Lung (tissue), 11 donors: ENCODE measurements at regions not wholly inside any gene's neighbourhood (a gene's known extent, or its start where the extent isn't known, plus 50 kb on each side); places are given as distances from the start of the nearest gene placed in this dataset.

Experiments used
- ATAC-seq: fragments of 200-7000 bp; cut with Tn5 transposase; one replicate; pipeline ENCODE4 v1.9.1; 2020; ENCODE audit warnings: moderate number of reproducible peaks; ENCODE audit not compliant: insufficient read depth, low FRiP score
- DNase-seq, 3 donors: peaks; one replicate each; pipeline ENCODE4 v3.0.0-alpha.2; 2013 to 2017
- H3K27ac ChIP-seq, 2 donors: one replicate each; pipeline ENCODE4 v1.5.1; 2013; ENCODE audit warnings: mild to moderate bottlenecking in 2 of 2, moderate library complexity in 2 of 2, control low read depth in 1 of 2, inconsistent platforms in 1 of 2, low read depth in 1 of 2, low read length in 1 of 2
- H3K27me3 ChIP-seq, 3 donors: one replicate each; pipeline ENCODE4 v1.5.1; 2013; ENCODE audit warnings: low read length in 2 of 3; ENCODE audit not compliant: control insufficient read depth in 3 of 3, insufficient read depth in 3 of 3
- H3K36me3 ChIP-seq, 4 donors: one replicate each; pipeline ENCODE4 v1.5.1; 2013; ENCODE audit warnings: low read length in 4 of 4, mild to moderate bottlenecking in 1 of 4, moderate library complexity in 1 of 4; ENCODE audit not compliant: control insufficient read depth in 4 of 4, insufficient read depth in 4 of 4
- H3K4me1 ChIP-seq, 5 donors: one replicate each; pipeline ENCODE4 v1.5.1; 2013; ENCODE audit warnings: low read length in 5 of 5, mild to moderate bottlenecking in 2 of 5, moderate library complexity in 1 of 5; ENCODE audit not compliant: control insufficient read depth in 5 of 5, insufficient read depth in 5 of 5
- H3K4me3 ChIP-seq: one replicate; pipeline ENCODE4 v1.5.1; 2013; ENCODE audit warnings: mild to moderate bottlenecking, control low read depth, moderate library complexity
- H3K9ac ChIP-seq, 2 donors: one replicate each; pipeline ENCODE4 v1.5.1; 2013; ENCODE audit warnings: low read length in 2 of 2, control low read depth in 1 of 2; ENCODE audit not compliant: insufficient read depth in 1 of 2
- H3K9me3 ChIP-seq, 4 donors: one replicate each; pipeline ENCODE4 v1.5.1; 2013; ENCODE audit warnings: low read length in 3 of 4, mild to moderate bottlenecking in 1 of 4, moderate library complexity in 1 of 4; ENCODE audit not compliant: control insufficient read depth in 4 of 4, insufficient read depth in 3 of 4
- WGBS, 2 donors: extraction: QIAGEN DNeasy Blood & Tissue Kit; methylation state at CpG; one replicate each; pipeline ENCODE4 v1.1.7; 2013; 5-methylcytosine and 5-hydroxymethylcytosine counted together
- TF ChIP-seq, protein P1 (sequence below): IDR thresholded peaks from 2 replicates; pipeline ENCODE4 v1.5.1; 2012; ENCODE audit warnings: mild to moderate bottlenecking; ENCODE audit errors: control extremely low read depth, extremely low read depth
- donor health status: control.
- donor health status: control.
- donor health status: Bipolar disorder and iron deficiency.
- donor health status: healthy.
- donor health status: DM: yes; HTN: yes; CAD: no.

DNA sequence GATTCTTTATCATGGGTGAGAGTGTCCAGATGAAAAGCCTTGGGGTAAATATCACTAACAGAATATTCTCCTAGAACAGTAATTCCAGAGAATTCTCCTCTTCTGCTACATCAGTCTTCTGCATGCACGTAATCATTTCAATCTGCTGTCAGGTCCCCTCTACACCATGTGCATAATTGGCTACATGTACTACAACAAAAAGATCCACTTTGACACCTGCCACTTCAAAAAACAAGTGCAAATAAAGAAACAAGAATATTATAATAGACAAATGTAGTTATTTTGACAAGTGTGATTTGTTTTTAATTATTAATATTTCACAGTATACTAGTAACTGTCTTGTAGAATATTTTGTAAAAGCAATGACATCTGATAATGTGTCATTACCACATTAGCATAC lies 154.2 kb downstream of the SAMD5 start:
- TF ChIP-seq, protein P1, sequence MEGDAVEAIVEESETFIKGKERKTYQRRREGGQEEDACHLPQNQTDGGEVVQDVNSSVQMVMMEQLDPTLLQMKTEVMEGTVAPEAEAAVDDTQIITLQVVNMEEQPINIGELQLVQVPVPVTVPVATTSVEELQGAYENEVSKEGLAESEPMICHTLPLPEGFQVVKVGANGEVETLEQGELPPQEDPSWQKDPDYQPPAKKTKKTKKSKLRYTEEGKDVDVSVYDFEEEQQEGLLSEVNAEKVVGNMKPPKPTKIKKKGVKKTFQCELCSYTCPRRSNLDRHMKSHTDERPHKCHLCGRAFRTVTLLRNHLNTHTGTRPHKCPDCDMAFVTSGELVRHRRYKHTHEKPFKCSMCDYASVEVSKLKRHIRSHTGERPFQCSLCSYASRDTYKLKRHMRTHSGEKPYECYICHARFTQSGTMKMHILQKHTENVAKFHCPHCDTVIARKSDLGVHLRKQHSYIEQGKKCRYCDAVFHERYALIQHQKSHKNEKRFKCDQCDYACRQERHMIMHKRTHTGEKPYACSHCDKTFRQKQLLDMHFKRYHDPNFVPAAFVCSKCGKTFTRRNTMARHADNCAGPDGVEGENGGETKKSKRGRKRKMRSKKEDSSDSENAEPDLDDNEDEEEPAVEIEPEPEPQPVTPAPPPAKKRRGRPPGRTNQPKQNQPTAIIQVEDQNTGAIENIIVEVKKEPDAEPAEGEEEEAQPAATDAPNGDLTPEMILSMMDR: no peak
- no peak for ATAC-seq
- Histone ChIP-seq H3K4me1 (peaks cover 0 to 3% (median 0%) of the 10 kb centered on the region in 5 donors), H3K9ac (no peak overlapping the region), H3K4me3 (no peak overlapping the region), H3K27me3 (no peaks in the 10 kb centered on the region), H3K9me3 (no peaks in the 10 kb centered on the region), H3K27ac (no peak overlapping the region), H3K36me3 (no peaks in the 10 kb centered on the region)
- DNase-seq: no peak
- 93 to 97% methylated on average over 1 of the region's 1 CpG for WGBS, 2 donors

DNA sequence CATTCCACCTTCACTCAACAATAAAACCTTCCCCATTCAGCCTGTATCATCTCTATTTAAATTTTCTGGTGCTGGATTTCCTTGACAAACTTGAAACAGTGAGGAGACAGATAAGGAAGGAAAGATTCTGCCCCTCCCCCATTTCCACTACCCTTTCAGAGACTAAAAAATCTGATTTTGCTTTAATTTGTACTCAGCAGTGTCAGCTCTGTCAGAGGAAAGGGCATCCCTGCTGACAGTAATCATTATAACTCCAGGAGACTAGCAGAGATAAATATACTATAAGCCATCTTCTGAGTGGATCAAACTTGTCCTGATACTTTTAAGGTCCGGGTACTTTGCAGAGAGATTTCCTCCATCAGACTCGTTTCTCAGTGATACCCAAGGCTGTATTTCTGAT lies 155.6 kb downstream of the SAMD5 start:
- 67 to 75% methylated on average over 2 of the region's 2 CpGs for WGBS, 2 donors
- peaks cover 0 to 3% (median 0%) of the 10 kb centered on the region in 5 donors for H3K4me1 ChIP-seq
- no peak overlapping the region for H3K27ac ChIP-seq
- no peak for ATAC-seq
- no peaks in the 10 kb centered on the region for H3K9me3 ChIP-seq
- DNase-seq: no peak
- no peaks in the 10 kb centered on the region for H3K27me3 ChIP-seq
- no peak overlapping the region for H3K4me3 ChIP-seq
- no peaks in the 10 kb centered on the region for H3K36me3 ChIP-seq
- TF ChIP-seq, protein P1: no peak
- H3K9ac ChIP-seq: no peak overlapping the region

- DNase-seq (peak in 1 of 3 donors; percentile 14), ATAC-seq (no peak)
- 69 to 81% methylated on average over 4 of the region's 4 CpGs for WGBS, 2 donors
- H3K4me3 ChIP-seq: no peak overlapping the region
- no peak overlapping the region for H3K9ac ChIP-seq
- no peaks in the 10 kb centered on the region for H3K27me3 ChIP-seq
- peaks cover 0 to 7% (median 1%) of the 10 kb centered on the region in 4 donors for H3K9me3 ChIP-seq
- H3K36me3 ChIP-seq: no peaks in the 10 kb centered on the region
- H3K27ac ChIP-seq: no peak overlapping the region
- H3K4me1 ChIP-seq: peaks cover 0 to 3% (median 0%) of the 10 kb centered on the region in 5 donors
- TF ChIP-seq, protein P1: no peak
Observed at GRCh38 chr6:147666255-147666654, 157.8 kb downstream of the SAMD5 start.

DNA sequence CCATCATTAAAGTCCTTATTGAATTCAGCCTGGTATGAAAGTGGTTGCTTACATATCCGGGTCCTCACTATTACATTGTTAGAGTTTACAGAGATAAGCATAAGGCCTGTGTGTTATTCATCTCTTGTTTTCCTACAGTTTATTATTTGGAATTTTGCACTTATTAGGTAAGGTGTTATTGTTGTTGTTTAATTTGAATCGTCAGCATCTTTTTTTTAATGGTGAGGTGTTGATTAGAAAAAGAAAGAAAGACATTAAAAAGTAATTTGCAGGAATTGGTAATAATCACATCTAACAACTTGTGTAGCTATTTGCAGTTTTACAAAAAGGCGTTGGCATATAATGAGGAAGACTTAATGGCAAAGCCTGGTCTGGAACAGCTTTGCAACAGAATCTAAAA lies 158.6 kb downstream of the SAMD5 start:
- no peak for ATAC-seq
- Histone ChIP-seq H3K27ac (no peak overlapping the region), H3K9me3 (peaks cover 0 to 7% (median 1%) of the 10 kb centered on the region in 4 donors), H3K36me3 (no peaks in the 10 kb centered on the region), H3K27me3 (no peaks in the 10 kb centered on the region), H3K4me3 (no peak overlapping the region), H3K9ac (no peak overlapping the region), H3K4me1 (peaks cover 0 to 3% (median 0%) of the 10 kb centered on the region in 5 donors)
- TF ChIP-seq, protein P1: no peak
- DNase-seq: no peak
- whole genome bisulfite sequencing, 2 donors: 78 to 89% methylated on average over 3 of the region's 3 CpGs
